HCT116 (cell line): ENCODE measurements at regions not wholly inside any gene's neighbourhood (a gene's known extent, or its start where the extent isn't known, plus 50 kb on each side); places are given as distances from the start of the nearest gene placed in this dataset.

ENCODE experiments used
- ATAC-seq: fragments of 200-7000 bp; cut with Tn5 transposase; 2 replicates; pipeline ENCODE4 v1.9.1; 2020; ENCODE audit warnings: mild to moderate bottlenecking, moderate library complexity
- BruUV-seq: library from RNA; stranded (reverse); fragments of 400-500 nt; replicated peaks from 2 replicates; lab custom pipeline; 2021; lab: Mats Ljungman, UMichigan
- CTCF ChIA-PET: fragments of 300-600 bp; sonication (Branson Sonifier 250); formaldehyde crosslinking; loops from one replicate; lab custom pipeline; 2021; ENCODE audit warnings: antibody characterized with exemption; lab: Charles Lee
- POLR2A ChIA-PET: fragments of 300-600, 350-600 bp; sonication (Branson Sonifier 250); formaldehyde crosslinking; loops from one replicate; lab custom pipeline; 2021; ENCODE audit warnings: antibody characterized with exemption; lab: Charles Lee
- RAD21 ChIA-PET, 2 experiments: fragments of 300-600 bp; sonication (Branson Sonifier 250); formaldehyde crosslinking; loops; one replicate each; lab custom pipeline; 2023; ENCODE audit warnings: low total read pairs in 2 of 2; ENCODE audit not compliant: uncharacterized antibody in 2 of 2, unreplicated experiment in 2 of 2, low non-redundant PET in 1 of 2; lab: Charles Lee
- DNase-seq: peaks from one replicate; pipeline ENCODE4 v3.0.0-alpha.2; 2010; ENCODE audit warnings: low read depth, low spot score
- H2AFZ ChIP-seq: fragments of 200-600 bp; shearing (Covaris generic), sonication (generic); 2 replicates; pipeline ENCODE4 v1.6.1; 2017; ENCODE audit warnings: low read depth, mixed run types, mixed read lengths, antibody characterized with exemption, low read length; ENCODE audit not compliant: poor library complexity, severe bottlenecking
- H3K27ac ChIP-seq: 2 replicates; pipeline ENCODE4 v1.5.1; 2012; ENCODE audit warnings: low read depth, low read length
- H3K27me3 ChIP-seq: fragments of 200-600 bp; sonication (generic); 2 replicates; pipeline ENCODE4 v1.6.1; 2016; ENCODE audit warnings: mixed run types, low read length, mixed read lengths; ENCODE audit not compliant: insufficient read depth
- H3K36me3 ChIP-seq, 2 experiments: fragments of 200-500 bp in 1 of 2; fragments of 200-600 bp in 1 of 2; sonication (Bioruptor generic) in 1 of 2; sonication (generic) in 1 of 2; 2 replicates each; pipeline versions ENCODE4 v1.5.1 to v1.6.1; 2014 to 2016; ENCODE audit warnings: low read length in 2 of 2, inconsistent platforms in 1 of 2, mixed read lengths in 1 of 2, mixed run types in 1 of 2; ENCODE audit not compliant: insufficient read depth in 2 of 2, control insufficient read depth in 1 of 2
- H3K4me1 ChIP-seq, 2 experiments: fragments of 200-600 bp in 1 of 2; sonication (generic) in 1 of 2; 2 replicates each; pipeline versions ENCODE4 v1.5.1 to v1.6.1; 2012 to 2017; ENCODE audit warnings: low read length in 2 of 2, inconsistent platforms in 1 of 2, mild to moderate bottlenecking in 1 of 2, mixed read lengths in 1 of 2, mixed run types in 1 of 2, moderate library complexity in 1 of 2; ENCODE audit not compliant: insufficient read depth in 2 of 2, control insufficient read depth in 1 of 2
- H3K4me2 ChIP-seq: fragments of 200-600 bp; sonication (generic); 2 replicates; pipeline ENCODE4 v1.6.1; 2017; ENCODE audit warnings: mixed run types, low read length, mixed read lengths
- H3K4me3 ChIP-seq, 2 experiments: fragments of 200-600 bp in 1 of 2; sonication (generic) in 1 of 2; replicated peaks in 1 of 2; 2 replicates each; pipeline ENCODE4 v1.5.1; 2011 to 2016; ENCODE audit warnings: low read length in 2 of 2, control low read depth in 1 of 2, low read depth in 1 of 2, mild to moderate bottlenecking in 1 of 2, mixed read lengths in 1 of 2, mixed run types in 1 of 2
- H3K79me2 ChIP-seq: fragments of 200-600 bp; sonication (generic); 2 replicates; pipeline ENCODE4 v1.6.1; 2017; ENCODE audit warnings: mild to moderate bottlenecking, mixed run types, low read length, moderate library complexity, mixed read lengths; ENCODE audit not compliant: insufficient read depth
- H3K9ac ChIP-seq: fragments of 200-600 bp; sonication (generic); 2 replicates; pipeline ENCODE4 v1.6.1; 2016; ENCODE audit warnings: low read length, mixed read lengths
- H3K9me2 ChIP-seq: fragments of 200-600 bp; sonication (generic), shearing (Covaris generic); 2 replicates; pipeline ENCODE4 v1.6.1; 2017; ENCODE audit warnings: mixed run types, mild to moderate bottlenecking, moderate library complexity; ENCODE audit not compliant: insufficient read depth
- H3K9me3 ChIP-seq, 2 experiments: fragments of 200-500 bp in 1 of 2; fragments of 200-600 bp in 1 of 2; sonication (Bioruptor generic) in 1 of 2; sonication (generic) in 1 of 2; 2 replicates each; pipeline ENCODE4 v1.6.1; 2014 to 2017; ENCODE audit warnings: low read length in 2 of 2, mixed read lengths in 2 of 2, inconsistent platforms in 1 of 2, low read depth in 1 of 2, mild to moderate bottlenecking in 1 of 2, mixed run types in 1 of 2, moderate library complexity in 1 of 2; ENCODE audit not compliant: control insufficient read depth in 1 of 2, insufficient read depth in 1 of 2
- H4K20me1 ChIP-seq: fragments of 200-600 bp; sonication (generic), shearing (Covaris generic); 2 replicates; pipeline ENCODE4 v1.6.1; 2017; ENCODE audit warnings: mixed run types, mild to moderate bottlenecking, moderate library complexity; ENCODE audit not compliant: insufficient read depth
- CBX3 ChIP-seq: IDR thresholded peaks from 2 replicates; pipeline ENCODE4 v1.6.1; 2012; ENCODE audit warnings: low read depth
- EGR1 ChIP-seq: IDR thresholded peaks from 2 replicates; pipeline ENCODE4 v1.6.1; 2012; ENCODE audit warnings: low read depth
- ELF1 ChIP-seq: IDR thresholded peaks from 2 replicates; pipeline ENCODE4 v1.6.1; 2012; ENCODE audit warnings: low read depth, borderline replicate concordance
- EZH2 ChIP-seq: fragments of 200-600 bp; sonication (generic); IDR thresholded peaks from 2 replicates; pipeline ENCODE4 v1.6.1; 2017; ENCODE audit warnings: antibody characterized with exemption, mixed run types
- EZH2phosphoT487 ChIP-seq: fragments of 200-600 bp; IDR thresholded peaks from 2 replicates; pipeline ENCODE4 v1.6.1; 2018; ENCODE audit warnings: antibody characterized with exemption, borderline replicate concordance
- FOSL1 ChIP-seq: IDR thresholded peaks from 2 replicates; pipeline ENCODE4 v1.6.1; 2012; ENCODE audit warnings: low read depth
- JUND ChIP-seq: IDR thresholded peaks from 2 replicates; pipeline ENCODE4 v1.6.1; 2012
- POLR2AphosphoS5 ChIP-seq: IDR thresholded peaks from 2 replicates; pipeline ENCODE4 v1.6.1; 2011; ENCODE audit warnings: mild to moderate bottlenecking, low read depth, low read length, moderate library complexity
- RAD21 ChIP-seq: IDR thresholded peaks from 2 replicates; pipeline ENCODE4 v1.6.1; 2012; ENCODE audit warnings: low read depth, mild to moderate bottlenecking
- SIN3A ChIP-seq: IDR thresholded peaks from 2 replicates; pipeline ENCODE4 v1.6.1; 2012; ENCODE audit warnings: low read depth
- SP1 ChIP-seq: IDR thresholded peaks from 2 replicates; pipeline ENCODE4 v1.6.1; 2012; ENCODE audit warnings: low read depth
- TCF7L2 ChIP-seq: IDR thresholded peaks from 2 replicates; pipeline ENCODE4 v1.7.0; 2011; ENCODE audit warnings: borderline replicate concordance, inconsistent platforms; ENCODE audit not compliant: insufficient read depth, insufficient read length; ENCODE audit errors: extremely low read depth
- YY1 ChIP-seq: IDR thresholded peaks from 2 replicates; pipeline ENCODE4 v1.6.1; 2011; ENCODE audit warnings: low read length, low read depth, moderate library complexity, mild to moderate bottlenecking; ENCODE audit not compliant: insufficient replicate concordance; ENCODE audit errors: extremely low read depth
- ZFX ChIP-seq: fragments of 450-650 bp; IDR thresholded peaks from 2 replicates; pipeline ENCODE4 v1.6.1; 2017
- intact Hi-C: fragments of 100-400 bp; cut with micrococcal nuclease; formaldehyde crosslinking; loops from 2 replicates; pipeline ENCODE4 v1.10.0; 2022
- TF ChIP-seq, protein P1 (sequence below): IDR thresholded peaks from 2 replicates; pipeline ENCODE4 v1.6.1; 2011; ENCODE audit warnings: mild to moderate bottlenecking, low read length, moderate library complexity; ENCODE audit not compliant: insufficient replicate concordance; ENCODE audit errors: extremely low read depth
- TF ChIP-seq, protein P2 (sequence below), 3 experiments: fragments of 200-600 bp in 1 of 3; sonication (generic) in 1 of 3; IDR thresholded peaks in 2 of 3; conservative IDR thresholded peaks in 1 of 3; 2 replicates each; pipeline ENCODE4 v1.5.1; 2012 to 2017; ENCODE audit warnings: low read depth in 2 of 3, low read length in 2 of 3, antibody characterized with exemption in 1 of 3, borderline replicate concordance in 1 of 3, control low read depth in 1 of 3, mild to moderate bottlenecking in 1 of 3, mixed read lengths in 1 of 3, mixed run types in 1 of 3, moderate library complexity in 1 of 3; ENCODE audit not compliant: insufficient read depth in 1 of 3
- TF ChIP-seq, protein P3 (sequence below): IDR thresholded peaks from 2 replicates; pipeline ENCODE4 v1.6.1; 2012; ENCODE audit warnings: low read depth
- TF ChIP-seq, protein P4 (sequence below): IDR thresholded peaks from 2 replicates; pipeline ENCODE4 v1.6.1; 2012
- TF ChIP-seq, protein P5 (sequence below): IDR thresholded peaks from 2 replicates; pipeline ENCODE4 v1.6.1; 2012

DNA sequence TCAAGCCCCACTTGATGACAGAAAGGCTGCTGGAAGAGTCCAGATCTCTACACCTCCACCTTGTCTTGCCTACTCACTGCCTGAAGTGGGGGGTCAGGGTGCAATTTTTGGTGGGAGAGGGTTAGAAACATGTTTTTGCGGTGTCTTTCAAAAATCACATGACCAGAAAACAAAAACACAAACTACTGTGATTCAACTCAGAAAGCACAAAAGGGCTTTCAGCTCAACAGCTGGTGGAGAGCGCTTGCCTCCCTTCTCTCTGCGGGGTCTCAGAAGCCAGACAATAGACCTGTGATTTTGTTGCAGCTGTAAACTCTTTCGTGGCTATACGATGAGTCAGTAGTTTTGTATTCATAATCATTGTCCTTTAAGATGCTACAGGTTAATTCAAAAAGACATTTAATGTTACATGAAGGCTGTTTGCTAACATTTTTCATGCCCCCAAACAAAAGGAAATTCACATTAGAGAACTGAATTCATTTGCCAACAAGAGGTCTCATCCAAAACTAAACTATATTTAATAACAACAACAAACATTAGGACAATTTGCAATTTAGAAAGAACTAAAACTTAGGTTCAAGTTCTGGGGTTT is 172.6 kb upstream of the RAI14 start:
- no peak for ATAC-seq
- Histone ChIP-seq H3K27me3 (0 out of 2 replicates have a peak, but pooled peaks cover 6% of the 10 kb centered on the region), H3K36me3 (no peaks in the 10 kb centered on the region), H3K27ac (no peak overlapping the region), H3K4me2 (no peak overlapping the region), H3K4me3 (no peak overlapping the region), H3K79me2 (no peaks in the 10 kb centered on the region), H2AFZ (no peak overlapping the region), H4K20me1 (no peaks in the 10 kb centered on the region), H3K9me2 (no peaks in the 10 kb centered on the region), H3K4me1 (no peaks in the 10 kb centered on the region), H3K9ac (no peak overlapping the region), H3K9me3 (no peaks in the 10 kb centered on the region)
- ChIA-PET CTCF (no interaction called here), POLR2A (interaction anchor here (0.6 kb wide), 1 partner anchor 467 kb away, joined by 3 read pairs; no protein-coding TSS in a partner anchor), RAD21 (no interaction called here)
- no peak for DNase-seq
- no TSS peak for BruUV-seq
- intact Hi-C loops, result no loop called here
- TF ChIP-seq YY1 (no peak), ZFX (no peak), EGR1 (no peak), SP1 (no peak), EZH2 (no peak), TCF7L2 (no peak), CBX3 (no peak), RAD21 (no peak), SIN3A (no peak), POLR2AphosphoS5 (no peak), FOSL1 (no peak), ELF1 (no peak), JUND (no peak), EZH2phosphoT487 (no peak)
- TF ChIP-seq, protein P1, sequence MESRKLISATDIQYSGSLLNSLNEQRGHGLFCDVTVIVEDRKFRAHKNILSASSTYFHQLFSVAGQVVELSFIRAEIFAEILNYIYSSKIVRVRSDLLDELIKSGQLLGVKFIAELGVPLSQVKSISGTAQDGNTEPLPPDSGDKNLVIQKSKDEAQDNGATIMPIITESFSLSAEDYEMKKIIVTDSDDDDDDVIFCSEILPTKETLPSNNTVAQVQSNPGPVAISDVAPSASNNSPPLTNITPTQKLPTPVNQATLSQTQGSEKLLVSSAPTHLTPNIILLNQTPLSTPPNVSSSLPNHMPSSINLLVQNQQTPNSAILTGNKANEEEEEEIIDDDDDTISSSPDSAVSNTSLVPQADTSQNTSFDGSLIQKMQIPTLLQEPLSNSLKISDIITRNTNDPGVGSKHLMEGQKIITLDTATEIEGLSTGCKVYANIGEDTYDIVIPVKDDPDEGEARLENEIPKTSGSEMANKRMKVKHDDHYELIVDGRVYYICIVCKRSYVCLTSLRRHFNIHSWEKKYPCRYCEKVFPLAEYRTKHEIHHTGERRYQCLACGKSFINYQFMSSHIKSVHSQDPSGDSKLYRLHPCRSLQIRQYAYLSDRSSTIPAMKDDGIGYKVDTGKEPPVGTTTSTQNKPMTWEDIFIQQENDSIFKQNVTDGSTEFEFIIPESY, result no peak
- TF ChIP-seq, protein P2, sequence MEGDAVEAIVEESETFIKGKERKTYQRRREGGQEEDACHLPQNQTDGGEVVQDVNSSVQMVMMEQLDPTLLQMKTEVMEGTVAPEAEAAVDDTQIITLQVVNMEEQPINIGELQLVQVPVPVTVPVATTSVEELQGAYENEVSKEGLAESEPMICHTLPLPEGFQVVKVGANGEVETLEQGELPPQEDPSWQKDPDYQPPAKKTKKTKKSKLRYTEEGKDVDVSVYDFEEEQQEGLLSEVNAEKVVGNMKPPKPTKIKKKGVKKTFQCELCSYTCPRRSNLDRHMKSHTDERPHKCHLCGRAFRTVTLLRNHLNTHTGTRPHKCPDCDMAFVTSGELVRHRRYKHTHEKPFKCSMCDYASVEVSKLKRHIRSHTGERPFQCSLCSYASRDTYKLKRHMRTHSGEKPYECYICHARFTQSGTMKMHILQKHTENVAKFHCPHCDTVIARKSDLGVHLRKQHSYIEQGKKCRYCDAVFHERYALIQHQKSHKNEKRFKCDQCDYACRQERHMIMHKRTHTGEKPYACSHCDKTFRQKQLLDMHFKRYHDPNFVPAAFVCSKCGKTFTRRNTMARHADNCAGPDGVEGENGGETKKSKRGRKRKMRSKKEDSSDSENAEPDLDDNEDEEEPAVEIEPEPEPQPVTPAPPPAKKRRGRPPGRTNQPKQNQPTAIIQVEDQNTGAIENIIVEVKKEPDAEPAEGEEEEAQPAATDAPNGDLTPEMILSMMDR (IDR thresholded peaks at IDR 0.05 in 2 of 3, conservative IDR thresholded peaks at IDR 0.05 in 1 of 3; ENCODE audit: borderline replicate concordance in 1 of 3, insufficient read depth in 1 of 3, low read depth in 2 of 3, low read length in 2 of 3), result no peak
- TF ChIP-seq, protein P3, sequence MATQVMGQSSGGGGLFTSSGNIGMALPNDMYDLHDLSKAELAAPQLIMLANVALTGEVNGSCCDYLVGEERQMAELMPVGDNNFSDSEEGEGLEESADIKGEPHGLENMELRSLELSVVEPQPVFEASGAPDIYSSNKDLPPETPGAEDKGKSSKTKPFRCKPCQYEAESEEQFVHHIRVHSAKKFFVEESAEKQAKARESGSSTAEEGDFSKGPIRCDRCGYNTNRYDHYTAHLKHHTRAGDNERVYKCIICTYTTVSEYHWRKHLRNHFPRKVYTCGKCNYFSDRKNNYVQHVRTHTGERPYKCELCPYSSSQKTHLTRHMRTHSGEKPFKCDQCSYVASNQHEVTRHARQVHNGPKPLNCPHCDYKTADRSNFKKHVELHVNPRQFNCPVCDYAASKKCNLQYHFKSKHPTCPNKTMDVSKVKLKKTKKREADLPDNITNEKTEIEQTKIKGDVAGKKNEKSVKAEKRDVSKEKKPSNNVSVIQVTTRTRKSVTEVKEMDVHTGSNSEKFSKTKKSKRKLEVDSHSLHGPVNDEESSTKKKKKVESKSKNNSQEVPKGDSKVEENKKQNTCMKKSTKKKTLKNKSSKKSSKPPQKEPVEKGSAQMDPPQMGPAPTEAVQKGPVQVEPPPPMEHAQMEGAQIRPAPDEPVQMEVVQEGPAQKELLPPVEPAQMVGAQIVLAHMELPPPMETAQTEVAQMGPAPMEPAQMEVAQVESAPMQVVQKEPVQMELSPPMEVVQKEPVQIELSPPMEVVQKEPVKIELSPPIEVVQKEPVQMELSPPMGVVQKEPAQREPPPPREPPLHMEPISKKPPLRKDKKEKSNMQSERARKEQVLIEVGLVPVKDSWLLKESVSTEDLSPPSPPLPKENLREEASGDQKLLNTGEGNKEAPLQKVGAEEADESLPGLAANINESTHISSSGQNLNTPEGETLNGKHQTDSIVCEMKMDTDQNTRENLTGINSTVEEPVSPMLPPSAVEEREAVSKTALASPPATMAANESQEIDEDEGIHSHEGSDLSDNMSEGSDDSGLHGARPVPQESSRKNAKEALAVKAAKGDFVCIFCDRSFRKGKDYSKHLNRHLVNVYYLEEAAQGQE, result no peak
- TF ChIP-seq, protein P4, sequence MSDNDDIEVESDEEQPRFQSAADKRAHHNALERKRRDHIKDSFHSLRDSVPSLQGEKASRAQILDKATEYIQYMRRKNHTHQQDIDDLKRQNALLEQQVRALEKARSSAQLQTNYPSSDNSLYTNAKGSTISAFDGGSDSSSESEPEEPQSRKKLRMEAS, result no peak
- TF ChIP-seq, protein P5, sequence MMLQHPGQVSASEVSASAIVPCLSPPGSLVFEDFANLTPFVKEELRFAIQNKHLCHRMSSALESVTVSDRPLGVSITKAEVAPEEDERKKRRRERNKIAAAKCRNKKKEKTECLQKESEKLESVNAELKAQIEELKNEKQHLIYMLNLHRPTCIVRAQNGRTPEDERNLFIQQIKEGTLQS, result no peak
